NCI-H524 (cell line): ENCODE measurements at regions not wholly inside any gene's neighbourhood (a gene's known extent, or its start where the extent isn't known, plus 50 kb on each side); places are given as distances from the start of the nearest gene placed in this dataset.

Source experiments
- DNase-seq, 2 experiments: peaks; one replicate each; lab custom pipeline; 2025; lab: John Stamatoyannopoulos, UW

- no peak for DNase-seq
These were observed 149.2 kb downstream of the BCOR start for GRCh38 chrX:39948582-39948981.

GRCh38 chrX:39950018-39950688, 147.6 kb downstream of the BCOR start:
- DNase-seq: no peak

GRCh38 chrX:39952989-39953388, 144.8 kb downstream of the BCOR start:
- DNase-seq: no peak

GRCh38 chrX:39953879-39954278, 143.9 kb downstream of the BCOR start:
- no peak for DNase-seq

- no peak for DNase-seq
These were observed 142.9 kb downstream of the BCOR start for GRCh38 chrX:39954851-39955250.

- peak in 1 of 2 experiments; percentile 25 for DNase-seq
These were observed 142.1 kb downstream of the BCOR start for GRCh38 chrX:39955625-39956024.

- DNase-seq: no peak
These were observed 140.9 kb downstream of the BCOR start for GRCh38 chrX:39956803-39957394.

GRCh38 chrX:39957816-39958566, 139.8 kb downstream of the BCOR start:
- no peak for DNase-seq

GRCh38 chrX:39958850-39959249, 138.9 kb downstream of the BCOR start:
- DNase-seq: no peak

GRCh38 chrX:39960219-39960618, 137.5 kb downstream of the BCOR start:
- no peak for DNase-seq

- DNase-seq: no peak
These were observed 136.3 kb downstream of the BCOR start for GRCh38 chrX:39961441-39961840.

GRCh38 chrX:39965051-39965573, 132.6 kb downstream of the BCOR start:
- no peak for DNase-seq

- DNase-seq: no peak
These were observed 131.6 kb downstream of the BCOR start for GRCh38 chrX:39966176-39966575.

GRCh38 chrX:39967348-39967747, 130.4 kb downstream of the BCOR start:
- peak; percentile 13 to 56 for DNase-seq

- peak; percentile 56 to 74 for DNase-seq
These were observed 128.5 kb downstream of the BCOR start for GRCh38 chrX:39969099-39969818.

GRCh38 chrX:39969819-39970504, 127.8 kb downstream of the BCOR start:
- no peak for DNase-seq

GRCh38 chrX:39971760-39972159, 126.0 kb downstream of the BCOR start:
- no peak for DNase-seq

- DNase-seq: peak in 1 of 2 experiments; percentile 35
These were observed 125.4 kb downstream of the BCOR start for GRCh38 chrX:39972340-39972739.

- DNase-seq: no peak
These were observed 123.9 kb downstream of the BCOR start for GRCh38 chrX:39973810-39974209.

GRCh38 chrX:39974270-39974669, 123.5 kb downstream of the BCOR start:
- DNase-seq: no peak

- no peak for DNase-seq
These were observed 122.4 kb downstream of the BCOR start for GRCh38 chrX:39975101-39975925.
